ENCODE measurements at regions not wholly inside any gene's neighbourhood (a gene's known extent, or its start where the extent isn't known, plus 50 kb on each side); places are given as distances from the start of the nearest gene placed in this dataset.

DNA sequence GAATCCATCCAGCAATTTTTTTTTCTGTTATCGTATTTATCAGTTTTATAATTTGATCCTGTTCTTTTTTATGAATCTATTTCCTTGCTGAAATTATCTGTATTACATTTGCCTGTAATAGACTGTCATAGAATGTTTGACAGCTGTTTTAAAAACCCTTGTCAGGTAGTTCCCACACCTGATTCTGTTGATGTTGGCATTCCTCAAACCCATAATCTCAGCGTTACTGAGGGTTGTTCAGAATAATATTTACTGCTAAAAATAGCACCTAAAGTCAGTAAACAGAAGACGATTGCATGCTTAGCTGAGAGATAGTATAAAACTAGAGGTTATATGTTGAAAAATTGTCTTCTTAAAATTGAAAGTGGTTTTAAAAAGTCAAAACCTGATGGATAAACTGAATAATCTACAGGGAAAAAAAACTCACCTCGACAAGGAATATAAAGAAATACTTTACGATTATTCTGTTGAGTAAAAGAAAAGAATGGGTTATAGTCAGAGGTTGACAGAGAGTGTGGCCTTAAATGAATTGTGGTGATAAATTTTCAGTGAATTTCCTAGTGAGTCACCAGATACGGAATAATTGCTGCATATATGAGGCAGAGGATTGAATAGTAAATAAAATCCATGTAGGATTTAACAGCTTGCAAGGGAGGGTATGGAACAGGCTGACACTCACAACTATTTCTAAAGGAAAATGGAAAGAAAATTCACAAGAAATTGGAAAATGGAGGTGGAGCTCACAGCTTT lies 824.1 kb upstream of the IGFBP3 start (continued):
- TF ChIP-seq, protein P1, sequence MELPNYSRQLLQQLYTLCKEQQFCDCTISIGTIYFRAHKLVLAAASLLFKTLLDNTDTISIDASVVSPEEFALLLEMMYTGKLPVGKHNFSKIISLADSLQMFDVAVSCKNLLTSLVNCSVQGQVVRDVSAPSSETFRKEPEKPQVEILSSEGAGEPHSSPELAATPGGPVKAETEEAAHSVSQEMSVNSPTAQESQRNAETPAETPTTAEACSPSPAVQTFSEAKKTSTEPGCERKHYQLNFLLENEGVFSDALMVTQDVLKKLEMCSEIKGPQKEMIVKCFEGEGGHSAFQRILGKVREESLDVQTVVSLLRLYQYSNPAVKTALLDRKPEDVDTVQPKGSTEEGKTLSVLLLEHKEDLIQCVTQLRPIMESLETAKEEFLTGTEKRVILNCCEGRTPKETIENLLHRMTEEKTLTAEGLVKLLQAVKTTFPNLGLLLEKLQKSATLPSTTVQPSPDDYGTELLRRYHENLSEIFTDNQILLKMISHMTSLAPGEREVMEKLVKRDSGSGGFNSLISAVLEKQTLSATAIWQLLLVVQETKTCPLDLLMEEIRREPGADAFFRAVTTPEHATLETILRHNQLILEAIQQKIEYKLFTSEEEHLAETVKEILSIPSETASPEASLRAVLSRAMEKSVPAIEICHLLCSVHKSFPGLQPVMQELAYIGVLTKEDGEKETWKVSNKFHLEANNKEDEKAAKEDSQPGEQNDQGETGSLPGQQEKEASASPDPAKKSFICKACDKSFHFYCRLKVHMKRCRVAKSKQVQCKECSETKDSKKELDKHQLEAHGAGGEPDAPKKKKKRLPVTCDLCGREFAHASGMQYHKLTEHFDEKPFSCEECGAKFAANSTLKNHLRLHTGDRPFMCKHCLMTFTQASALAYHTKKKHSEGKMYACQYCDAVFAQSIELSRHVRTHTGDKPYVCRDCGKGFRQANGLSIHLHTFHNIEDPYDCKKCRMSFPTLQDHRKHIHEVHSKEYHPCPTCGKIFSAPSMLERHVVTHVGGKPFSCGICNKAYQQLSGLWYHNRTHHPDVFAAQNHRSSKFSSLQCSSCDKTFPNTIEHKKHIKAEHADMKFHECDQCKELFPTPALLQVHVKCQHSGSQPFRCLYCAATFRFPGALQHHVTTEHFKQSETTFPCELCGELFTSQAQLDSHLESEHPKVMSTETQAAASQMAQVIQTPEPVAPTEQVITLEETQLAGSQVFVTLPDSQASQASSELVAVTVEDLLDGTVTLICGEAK (IDR thresholded peaks at IDR 0.05; ENCODE audit: borderline replicate concordance), result no peak
- no peak for TF ChIP-seq MYC (IDR thresholded peaks at IDR 0.05; ENCODE audit: insufficient read depth, insufficient read length, insufficient replicate concordance, low read length, severe bottlenecking)
- no peak for TF ChIP-seq ZBED1 (IDR thresholded peaks at IDR 0.05; ENCODE audit: borderline replicate concordance)
- no peak for TF ChIP-seq HCFC1 (IDR thresholded peaks at IDR 0.05; ENCODE audit: low read length)
- TF ChIP-seq, protein P2, sequence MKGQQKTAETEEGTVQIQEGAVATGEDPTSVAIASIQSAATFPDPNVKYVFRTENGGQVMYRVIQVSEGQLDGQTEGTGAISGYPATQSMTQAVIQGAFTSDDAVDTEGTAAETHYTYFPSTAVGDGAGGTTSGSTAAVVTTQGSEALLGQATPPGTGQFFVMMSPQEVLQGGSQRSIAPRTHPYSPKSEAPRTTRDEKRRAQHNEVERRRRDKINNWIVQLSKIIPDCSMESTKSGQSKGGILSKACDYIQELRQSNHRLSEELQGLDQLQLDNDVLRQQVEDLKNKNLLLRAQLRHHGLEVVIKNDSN (IDR thresholded peaks at IDR 0.05; ENCODE audit: borderline replicate concordance, extremely low read length, insufficient read depth, low read depth, low read length), result no peak
- TF ChIP-seq SIN3A (IDR thresholded peaks at IDR 0.05; ENCODE audit: low read depth, low read length), result no peak
- TF ChIP-seq STAT1 (conservative IDR thresholded peaks at IDR 0.05), result no peak
